WTC11 (cell line): ENCODE measurements at regions not wholly inside any gene's neighbourhood (a gene's known extent, or its start where the extent isn't known, plus 50 kb on each side); places are given as distances from the start of the nearest gene placed in this dataset.

Experiments
- FOXJ3 ChIP-seq: sonication (generic); formaldehyde crosslinking; IDR thresholded peaks from 2 replicates; pipeline ENCODE4 v1.9.0; 2021; ENCODE audit warnings: missing genetic modification reagents, mild to moderate bottlenecking, borderline replicate concordance
- JUN ChIP-seq: sonication (generic); formaldehyde crosslinking; IDR thresholded peaks from 2 replicates; pipeline ENCODE4 v1.8.0; 2023; ENCODE audit warnings: mild to moderate bottlenecking, missing genetic modification reagents
- TCF7 ChIP-seq: sonication (generic); formaldehyde crosslinking; IDR thresholded peaks from 2 replicates; pipeline ENCODE4 v1.8.0; 2022; ENCODE audit warnings: mild to moderate bottlenecking, low read depth, missing genetic modification reagents, moderate library complexity
- TEAD4 ChIP-seq: sonication (generic); formaldehyde crosslinking; IDR thresholded peaks from 2 replicates; pipeline ENCODE4 v1.8.0; 2022; ENCODE audit warnings: mild to moderate bottlenecking, missing genetic modification reagents
- ZNF416 ChIP-seq: fragments of 250-450 bp; sonication (Bioruptor Pico); IDR thresholded peaks from 2 replicates; pipeline ENCODE4 v1.9.0; 2021; ENCODE audit warnings: mild to moderate bottlenecking, inconsistent platforms
- TF ChIP-seq, protein P1 (sequence below): fragments of 250-450 bp; sonication (Bioruptor Pico); IDR thresholded peaks from 2 replicates; pipeline ENCODE4 v1.9.0; 2021; ENCODE audit warnings: mild to moderate bottlenecking
- TF ChIP-seq, protein P2 (sequence below): fragments of 200-600 bp; IDR thresholded peaks from 2 replicates; pipeline ENCODE4 v1.8.0; 2022; ENCODE audit warnings: antibody characterized with exemption

DNA sequence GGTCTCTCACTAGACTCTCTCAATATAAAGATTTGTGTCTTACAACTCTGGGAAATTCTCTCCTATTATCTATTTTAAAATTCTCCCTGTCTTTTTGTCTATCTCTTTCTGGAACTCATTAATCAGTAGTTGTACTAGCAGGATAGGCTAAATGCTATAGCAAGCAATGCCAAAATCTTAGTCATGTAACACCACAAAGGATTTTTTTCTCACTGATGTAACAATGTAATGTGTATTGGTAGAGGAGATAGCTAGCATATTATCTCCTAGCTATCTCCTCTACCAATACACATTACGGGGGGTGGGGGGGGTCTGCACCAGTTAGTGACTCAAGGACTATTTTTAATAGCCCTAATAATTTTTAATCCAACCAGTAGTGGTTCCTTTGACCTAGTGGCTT lies 225.4 kb downstream of the KLHL28 start:
- no peak for TF ChIP-seq ZNF416 (CRISPR knock-in tag)
- TF ChIP-seq FOXJ3 (CRISPR knock-in tag) = no peak
- no peak for TF ChIP-seq TEAD4 (CRISPR knock-in tag)
- TF ChIP-seq, protein P1, sequence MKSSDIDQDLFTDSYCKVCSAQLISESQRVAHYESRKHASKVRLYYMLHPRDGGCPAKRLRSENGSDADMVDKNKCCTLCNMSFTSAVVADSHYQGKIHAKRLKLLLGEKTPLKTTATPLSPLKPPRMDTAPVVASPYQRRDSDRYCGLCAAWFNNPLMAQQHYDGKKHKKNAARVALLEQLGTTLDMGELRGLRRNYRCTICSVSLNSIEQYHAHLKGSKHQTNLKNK (CRISPR knock-in tag) = no peak
- TF ChIP-seq TCF7 (CRISPR knock-in tag) = no peak
- TF ChIP-seq, protein P2, sequence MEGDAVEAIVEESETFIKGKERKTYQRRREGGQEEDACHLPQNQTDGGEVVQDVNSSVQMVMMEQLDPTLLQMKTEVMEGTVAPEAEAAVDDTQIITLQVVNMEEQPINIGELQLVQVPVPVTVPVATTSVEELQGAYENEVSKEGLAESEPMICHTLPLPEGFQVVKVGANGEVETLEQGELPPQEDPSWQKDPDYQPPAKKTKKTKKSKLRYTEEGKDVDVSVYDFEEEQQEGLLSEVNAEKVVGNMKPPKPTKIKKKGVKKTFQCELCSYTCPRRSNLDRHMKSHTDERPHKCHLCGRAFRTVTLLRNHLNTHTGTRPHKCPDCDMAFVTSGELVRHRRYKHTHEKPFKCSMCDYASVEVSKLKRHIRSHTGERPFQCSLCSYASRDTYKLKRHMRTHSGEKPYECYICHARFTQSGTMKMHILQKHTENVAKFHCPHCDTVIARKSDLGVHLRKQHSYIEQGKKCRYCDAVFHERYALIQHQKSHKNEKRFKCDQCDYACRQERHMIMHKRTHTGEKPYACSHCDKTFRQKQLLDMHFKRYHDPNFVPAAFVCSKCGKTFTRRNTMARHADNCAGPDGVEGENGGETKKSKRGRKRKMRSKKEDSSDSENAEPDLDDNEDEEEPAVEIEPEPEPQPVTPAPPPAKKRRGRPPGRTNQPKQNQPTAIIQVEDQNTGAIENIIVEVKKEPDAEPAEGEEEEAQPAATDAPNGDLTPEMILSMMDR = no peak
- no peak for TF ChIP-seq JUN (CRISPR knock-in tag)
